OCI-LY7 (cell line): ENCODE measurements at regions not wholly inside any gene's neighbourhood (a gene's known extent, or its start where the extent isn't known, plus 50 kb on each side); places are given as distances from the start of the nearest gene placed in this dataset.

Source experiments
- EZH2phosphoT487 ChIP-seq: fragments of 200-600 bp; sonication (generic); IDR thresholded peaks from 2 replicates; pipeline ENCODE4 v1.6.1; 2018; ENCODE audit warnings: low read depth, borderline replicate concordance, mild to moderate bottlenecking, mixed run types, antibody characterized with exemption, low read length, moderate library complexity, mixed read lengths
- TF ChIP-seq, protein P1 (sequence below): fragments of 200-600 bp; sonication (generic); conservative IDR thresholded peaks from 2 replicates; pipeline ENCODE4 v1.5.1; 2014; ENCODE audit warnings: mild to moderate bottlenecking, antibody characterized with exemption, low read length, moderate library complexity, mixed read lengths

DNA sequence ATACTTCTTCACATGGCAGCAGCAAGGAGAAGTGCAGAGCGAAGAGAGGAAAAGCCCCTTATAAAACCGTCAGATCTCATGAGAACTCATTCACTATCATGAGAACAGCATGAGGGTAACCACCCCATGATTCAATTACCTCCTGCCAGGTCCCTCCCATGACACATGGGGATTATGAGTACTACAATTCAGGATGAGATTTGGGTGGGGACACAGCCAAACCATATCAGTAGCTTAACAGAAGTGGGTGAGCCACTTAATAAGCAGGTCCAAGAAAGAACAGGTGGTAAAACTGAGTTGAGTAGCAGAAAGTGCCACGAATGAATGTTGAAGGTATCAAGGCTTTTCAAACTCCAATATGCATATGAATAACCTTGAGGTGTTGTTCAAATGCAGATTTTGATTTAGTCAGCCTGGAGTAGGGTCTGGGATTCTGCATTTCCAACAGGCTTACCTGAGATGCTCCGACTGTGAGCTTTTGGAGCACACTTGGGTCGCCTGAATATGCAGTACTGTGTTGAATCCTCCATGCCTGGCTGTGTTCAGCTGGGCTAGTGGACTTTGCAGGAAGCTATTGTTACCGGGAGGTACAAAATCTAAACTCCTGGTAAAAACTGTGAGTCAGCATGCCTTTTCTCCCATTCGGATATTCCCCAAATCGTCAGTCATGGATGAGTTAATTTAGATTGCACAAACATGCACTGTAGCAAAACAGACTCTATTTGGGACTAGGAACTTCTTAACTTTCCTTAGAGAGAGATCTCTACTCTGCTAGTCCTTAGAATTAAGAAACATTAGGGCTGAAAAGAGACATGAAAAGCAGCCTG, 69.0 kb upstream of the PRKCQ start:
- TF ChIP-seq, protein P1, sequence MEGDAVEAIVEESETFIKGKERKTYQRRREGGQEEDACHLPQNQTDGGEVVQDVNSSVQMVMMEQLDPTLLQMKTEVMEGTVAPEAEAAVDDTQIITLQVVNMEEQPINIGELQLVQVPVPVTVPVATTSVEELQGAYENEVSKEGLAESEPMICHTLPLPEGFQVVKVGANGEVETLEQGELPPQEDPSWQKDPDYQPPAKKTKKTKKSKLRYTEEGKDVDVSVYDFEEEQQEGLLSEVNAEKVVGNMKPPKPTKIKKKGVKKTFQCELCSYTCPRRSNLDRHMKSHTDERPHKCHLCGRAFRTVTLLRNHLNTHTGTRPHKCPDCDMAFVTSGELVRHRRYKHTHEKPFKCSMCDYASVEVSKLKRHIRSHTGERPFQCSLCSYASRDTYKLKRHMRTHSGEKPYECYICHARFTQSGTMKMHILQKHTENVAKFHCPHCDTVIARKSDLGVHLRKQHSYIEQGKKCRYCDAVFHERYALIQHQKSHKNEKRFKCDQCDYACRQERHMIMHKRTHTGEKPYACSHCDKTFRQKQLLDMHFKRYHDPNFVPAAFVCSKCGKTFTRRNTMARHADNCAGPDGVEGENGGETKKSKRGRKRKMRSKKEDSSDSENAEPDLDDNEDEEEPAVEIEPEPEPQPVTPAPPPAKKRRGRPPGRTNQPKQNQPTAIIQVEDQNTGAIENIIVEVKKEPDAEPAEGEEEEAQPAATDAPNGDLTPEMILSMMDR: no peak
- TF ChIP-seq EZH2phosphoT487: no peak
